Uterus (tissue), 2 donors: ENCODE measurements at regions not wholly inside any gene's neighbourhood (a gene's known extent, or its start where the extent isn't known, plus 50 kb on each side); places are given as distances from the start of the nearest gene placed in this dataset.

ENCODE experiments used
- POLR2A ChIP-seq, 2 donors: fragments of 450-650 bp; IDR thresholded peaks; one replicate each; pipeline ENCODE4 v1.6.1; 2016; ENCODE audit warnings: antibody characterized with exemption in 2 of 2, mild to moderate bottlenecking in 1 of 2, moderate library complexity in 1 of 2
- TF ChIP-seq, protein P1 (sequence below), 4 experiments: fragments of 200-600 bp in 2 of 4; fragments of 450-650 bp in 2 of 4; sonication (generic) in 2 of 4; IDR thresholded peaks; one replicate each; pipeline ENCODE4 v1.5.1; 2016 to 2019; ENCODE audit warnings: antibody characterized with exemption in 4 of 4, mild to moderate bottlenecking in 2 of 4, moderate library complexity in 1 of 4

DNA sequence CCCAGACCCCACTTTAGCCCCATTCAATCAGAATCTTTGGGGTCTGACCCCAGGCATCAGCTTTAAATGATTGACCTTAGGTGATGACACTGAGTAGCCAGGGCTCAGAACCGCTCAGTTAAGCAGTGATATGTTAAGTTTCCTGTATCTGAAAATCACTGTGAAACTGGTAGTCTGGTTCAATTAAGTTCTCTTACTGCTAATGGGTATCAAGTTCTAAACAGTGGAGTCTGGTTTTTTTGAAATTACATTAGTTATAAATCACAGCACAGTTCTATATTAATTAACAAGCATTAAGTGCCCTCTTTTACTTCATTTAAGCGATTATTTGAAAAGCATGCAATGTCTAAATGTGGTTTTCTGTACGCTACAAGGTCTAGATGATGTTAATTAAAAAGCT lies 117.9 kb downstream of the HAUS1 start:
- TF ChIP-seq, protein P1, sequence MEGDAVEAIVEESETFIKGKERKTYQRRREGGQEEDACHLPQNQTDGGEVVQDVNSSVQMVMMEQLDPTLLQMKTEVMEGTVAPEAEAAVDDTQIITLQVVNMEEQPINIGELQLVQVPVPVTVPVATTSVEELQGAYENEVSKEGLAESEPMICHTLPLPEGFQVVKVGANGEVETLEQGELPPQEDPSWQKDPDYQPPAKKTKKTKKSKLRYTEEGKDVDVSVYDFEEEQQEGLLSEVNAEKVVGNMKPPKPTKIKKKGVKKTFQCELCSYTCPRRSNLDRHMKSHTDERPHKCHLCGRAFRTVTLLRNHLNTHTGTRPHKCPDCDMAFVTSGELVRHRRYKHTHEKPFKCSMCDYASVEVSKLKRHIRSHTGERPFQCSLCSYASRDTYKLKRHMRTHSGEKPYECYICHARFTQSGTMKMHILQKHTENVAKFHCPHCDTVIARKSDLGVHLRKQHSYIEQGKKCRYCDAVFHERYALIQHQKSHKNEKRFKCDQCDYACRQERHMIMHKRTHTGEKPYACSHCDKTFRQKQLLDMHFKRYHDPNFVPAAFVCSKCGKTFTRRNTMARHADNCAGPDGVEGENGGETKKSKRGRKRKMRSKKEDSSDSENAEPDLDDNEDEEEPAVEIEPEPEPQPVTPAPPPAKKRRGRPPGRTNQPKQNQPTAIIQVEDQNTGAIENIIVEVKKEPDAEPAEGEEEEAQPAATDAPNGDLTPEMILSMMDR (IDR thresholded peaks at IDR 0.05) = no peak
- TF ChIP-seq POLR2A (IDR thresholded peaks at IDR 0.05) = no peak
